Gastrocnemius medialis (tissue), 4 donors: ENCODE measurements at regions not wholly inside any gene's neighbourhood (a gene's known extent, or its start where the extent isn't known, plus 50 kb on each side); places are given as distances from the start of the nearest gene placed in this dataset.

Experiments used
- POLR2A ChIP-seq, 2 donors: fragments of 450-650 bp; IDR thresholded peaks; one replicate each; pipeline ENCODE4 v1.6.1; 2017; ENCODE audit warnings: antibody characterized with exemption in 2 of 2, mild to moderate bottlenecking in 2 of 2, moderate library complexity in 2 of 2
- TF ChIP-seq, protein P1 (sequence below), 5 experiments: fragments of 450-650 bp in 3 of 5; fragments of 200-600 bp in 2 of 5; sonication (generic) in 2 of 5; IDR thresholded peaks in 4 of 5; conservative IDR thresholded peaks in 1 of 5; 1 replicate in 4 of 5; 2 replicates in 1 of 5; pipeline ENCODE4 v1.5.1; 2016 to 2019; ENCODE audit warnings: antibody characterized with exemption in 5 of 5, mild to moderate bottlenecking in 3 of 5, moderate library complexity in 3 of 5

DNA sequence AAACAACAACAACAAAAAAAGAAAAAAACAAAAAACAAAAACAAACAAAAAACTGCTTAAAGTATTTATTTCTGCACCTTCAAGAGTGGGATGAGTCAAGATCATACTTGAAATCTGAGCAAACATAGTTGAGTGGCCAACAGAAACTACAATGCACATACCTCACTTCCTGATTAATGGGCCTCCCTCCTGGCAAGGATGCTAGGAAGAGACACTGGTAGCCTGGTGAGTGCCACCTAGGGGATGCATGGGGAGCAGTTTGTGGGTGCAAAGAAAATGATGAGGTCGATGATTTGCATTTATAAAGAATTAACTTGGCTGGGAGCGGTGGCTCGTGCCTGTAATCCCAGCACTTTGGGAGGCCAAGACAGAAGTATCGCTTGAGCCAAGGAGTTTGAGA, 808.1 kb downstream of the MAFB start:
- TF ChIP-seq POLR2A (IDR thresholded peaks at IDR 0.05) = no peak
- TF ChIP-seq, protein P1, sequence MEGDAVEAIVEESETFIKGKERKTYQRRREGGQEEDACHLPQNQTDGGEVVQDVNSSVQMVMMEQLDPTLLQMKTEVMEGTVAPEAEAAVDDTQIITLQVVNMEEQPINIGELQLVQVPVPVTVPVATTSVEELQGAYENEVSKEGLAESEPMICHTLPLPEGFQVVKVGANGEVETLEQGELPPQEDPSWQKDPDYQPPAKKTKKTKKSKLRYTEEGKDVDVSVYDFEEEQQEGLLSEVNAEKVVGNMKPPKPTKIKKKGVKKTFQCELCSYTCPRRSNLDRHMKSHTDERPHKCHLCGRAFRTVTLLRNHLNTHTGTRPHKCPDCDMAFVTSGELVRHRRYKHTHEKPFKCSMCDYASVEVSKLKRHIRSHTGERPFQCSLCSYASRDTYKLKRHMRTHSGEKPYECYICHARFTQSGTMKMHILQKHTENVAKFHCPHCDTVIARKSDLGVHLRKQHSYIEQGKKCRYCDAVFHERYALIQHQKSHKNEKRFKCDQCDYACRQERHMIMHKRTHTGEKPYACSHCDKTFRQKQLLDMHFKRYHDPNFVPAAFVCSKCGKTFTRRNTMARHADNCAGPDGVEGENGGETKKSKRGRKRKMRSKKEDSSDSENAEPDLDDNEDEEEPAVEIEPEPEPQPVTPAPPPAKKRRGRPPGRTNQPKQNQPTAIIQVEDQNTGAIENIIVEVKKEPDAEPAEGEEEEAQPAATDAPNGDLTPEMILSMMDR (IDR thresholded peaks at IDR 0.05 in 4 of 5, conservative IDR thresholded peaks at IDR 0.05 in 1 of 5) = no peak
